ENCODE measurements at regions not wholly inside any gene's neighbourhood (a gene's known extent, or its start where the extent isn't known, plus 50 kb on each side); places are given as distances from the start of the nearest gene placed in this dataset.

- TF ChIP-seq, protein P1, sequence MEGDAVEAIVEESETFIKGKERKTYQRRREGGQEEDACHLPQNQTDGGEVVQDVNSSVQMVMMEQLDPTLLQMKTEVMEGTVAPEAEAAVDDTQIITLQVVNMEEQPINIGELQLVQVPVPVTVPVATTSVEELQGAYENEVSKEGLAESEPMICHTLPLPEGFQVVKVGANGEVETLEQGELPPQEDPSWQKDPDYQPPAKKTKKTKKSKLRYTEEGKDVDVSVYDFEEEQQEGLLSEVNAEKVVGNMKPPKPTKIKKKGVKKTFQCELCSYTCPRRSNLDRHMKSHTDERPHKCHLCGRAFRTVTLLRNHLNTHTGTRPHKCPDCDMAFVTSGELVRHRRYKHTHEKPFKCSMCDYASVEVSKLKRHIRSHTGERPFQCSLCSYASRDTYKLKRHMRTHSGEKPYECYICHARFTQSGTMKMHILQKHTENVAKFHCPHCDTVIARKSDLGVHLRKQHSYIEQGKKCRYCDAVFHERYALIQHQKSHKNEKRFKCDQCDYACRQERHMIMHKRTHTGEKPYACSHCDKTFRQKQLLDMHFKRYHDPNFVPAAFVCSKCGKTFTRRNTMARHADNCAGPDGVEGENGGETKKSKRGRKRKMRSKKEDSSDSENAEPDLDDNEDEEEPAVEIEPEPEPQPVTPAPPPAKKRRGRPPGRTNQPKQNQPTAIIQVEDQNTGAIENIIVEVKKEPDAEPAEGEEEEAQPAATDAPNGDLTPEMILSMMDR (IDR thresholded peaks at IDR 0.05): no peak
- no peak for TF ChIP-seq POLR2A (IDR thresholded peaks at IDR 0.05)
Observed at GRCh38 chr9:549455-549997, 292.0 kb upstream of the DMRT1 start.

Measured in body of pancreas (tissue), 4 donors.